NCI-H146 treated with DMSO at 0.1 percent for 48 hours (cell line): ENCODE measurements at regions not wholly inside any gene's neighbourhood (a gene's known extent, or its start where the extent isn't known, plus 50 kb on each side); places are given as distances from the start of the nearest gene placed in this dataset.
"Not testable (repeated sequence)": the region's sequence is repeated elsewhere in the genome, so short reads cannot be mapped to it uniquely, and the experiment has no call there.

Experiments used
- DNase-seq: peaks from one replicate; lab custom pipeline; 2025; ENCODE audit not compliant: unreplicated experiment; lab: John Stamatoyannopoulos, UW

DNA sequence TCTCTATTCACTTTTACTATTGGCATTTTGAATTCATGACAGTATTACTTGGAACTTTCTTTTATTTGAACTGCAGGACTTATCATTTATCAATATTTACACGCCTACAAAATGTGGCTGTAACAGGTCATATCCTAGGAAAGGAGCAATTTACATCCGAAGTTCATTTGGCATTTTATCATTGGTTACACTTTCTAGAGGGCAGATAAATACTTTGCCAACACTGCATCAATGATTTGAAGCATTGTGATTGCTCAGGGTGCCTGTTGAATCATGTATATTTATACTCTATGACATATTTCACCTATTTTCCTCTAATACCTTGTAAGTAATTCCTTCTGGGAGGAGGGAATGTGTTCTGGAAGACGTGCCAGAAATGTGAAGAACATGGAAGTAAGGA, 136.7 kb downstream of the MID1IP1 start:
- no peak for DNase-seq

DNA sequence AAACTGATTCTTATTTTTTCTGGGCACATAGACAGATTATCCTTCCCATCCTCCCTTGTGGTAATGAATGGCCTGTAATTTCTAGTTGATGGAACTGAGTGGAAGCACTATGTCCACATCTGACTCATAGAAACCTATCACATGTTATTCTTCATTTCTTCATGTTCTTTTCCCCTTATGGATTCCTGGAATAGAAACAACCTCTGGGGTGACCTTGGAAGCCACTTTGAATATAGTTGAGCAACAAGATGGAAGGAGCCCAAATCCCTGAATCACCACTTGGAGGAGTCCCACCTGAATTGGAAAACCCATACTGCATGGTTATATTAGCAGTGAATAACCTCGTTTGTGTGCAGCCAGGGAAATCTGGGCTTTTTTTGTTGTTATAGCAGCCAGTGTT, 137.8 kb downstream of the MID1IP1 start:
- DNase-seq = no peak

DNA sequence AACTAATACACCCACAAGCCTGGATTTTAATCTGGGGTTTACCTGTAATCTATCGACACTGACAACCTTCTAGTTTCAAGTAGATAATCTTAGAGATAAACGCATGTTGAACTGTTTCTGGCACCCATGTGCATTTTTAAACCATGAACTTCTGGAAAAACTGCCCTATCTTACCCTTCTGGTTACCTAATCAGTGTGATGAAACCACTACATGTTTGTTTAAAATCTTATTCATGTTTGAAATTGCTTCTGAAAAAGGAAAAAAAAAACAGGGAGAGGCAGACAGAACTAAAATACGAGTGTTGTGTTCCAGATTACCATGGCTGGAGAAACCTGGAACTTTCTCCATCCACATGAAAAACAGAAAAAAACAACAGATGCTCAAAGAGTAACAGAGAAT, 139.3 kb downstream of the MID1IP1 start:
- no peak for DNase-seq

DNA sequence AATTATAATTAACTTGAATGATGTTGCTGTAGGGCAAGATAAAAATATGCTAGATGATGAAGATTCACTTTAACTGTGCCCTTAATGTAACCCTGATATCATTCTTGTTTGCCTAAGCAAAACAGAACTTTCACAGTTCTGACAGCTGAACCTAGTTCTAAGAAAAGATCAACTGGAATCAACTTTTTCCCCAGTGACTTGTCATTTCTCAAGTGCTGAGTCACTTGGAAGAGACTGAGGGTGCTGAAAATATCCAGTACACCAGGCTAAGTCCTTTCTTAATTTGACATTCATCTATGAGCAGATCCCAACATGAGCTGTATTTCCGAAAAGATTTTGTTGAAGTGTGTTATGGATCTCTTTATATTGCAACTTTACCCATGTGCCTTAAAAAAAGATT, 140.4 kb downstream of the MID1IP1 start:
- no peak for DNase-seq

DNA sequence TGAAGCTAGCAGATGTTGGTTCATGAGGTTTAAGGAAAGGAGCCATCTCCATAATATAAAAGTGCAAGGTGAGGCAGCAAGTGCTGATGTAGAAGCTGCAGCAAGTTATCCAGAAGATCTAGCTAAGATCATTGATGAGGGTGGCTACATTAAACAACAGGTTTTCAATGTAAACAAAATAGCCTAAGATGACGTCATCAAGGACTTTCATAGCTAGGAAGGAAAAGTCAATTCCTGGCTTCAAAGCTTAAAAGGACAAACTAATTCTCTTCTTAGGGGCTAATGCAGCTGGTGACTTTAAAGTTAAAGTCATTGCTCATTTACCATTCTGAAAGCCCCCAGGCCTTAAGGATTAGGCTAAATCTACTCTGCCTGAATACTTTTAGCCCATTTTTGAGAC, 141.9 kb downstream of the MID1IP1 start:
- no peak for DNase-seq

DNA sequence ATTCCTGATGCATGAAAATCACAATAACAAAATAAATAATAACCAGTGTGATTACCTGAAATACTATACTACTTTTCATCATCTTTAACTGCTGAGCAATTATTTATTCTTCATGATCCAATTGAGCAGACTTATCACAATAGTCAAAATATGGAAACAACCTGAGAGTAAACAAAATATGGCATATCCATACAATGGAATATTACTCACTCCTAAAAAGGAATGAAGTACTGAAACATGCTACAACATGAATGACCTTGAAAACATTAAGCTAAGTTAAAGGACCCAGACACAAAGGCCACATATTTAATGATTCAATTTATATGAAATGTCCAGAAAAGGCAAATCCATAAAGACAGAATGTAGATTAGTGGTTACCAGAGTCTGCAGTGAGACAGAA, 146.8 kb downstream of the MID1IP1 start:
- no peak for DNase-seq

DNA sequence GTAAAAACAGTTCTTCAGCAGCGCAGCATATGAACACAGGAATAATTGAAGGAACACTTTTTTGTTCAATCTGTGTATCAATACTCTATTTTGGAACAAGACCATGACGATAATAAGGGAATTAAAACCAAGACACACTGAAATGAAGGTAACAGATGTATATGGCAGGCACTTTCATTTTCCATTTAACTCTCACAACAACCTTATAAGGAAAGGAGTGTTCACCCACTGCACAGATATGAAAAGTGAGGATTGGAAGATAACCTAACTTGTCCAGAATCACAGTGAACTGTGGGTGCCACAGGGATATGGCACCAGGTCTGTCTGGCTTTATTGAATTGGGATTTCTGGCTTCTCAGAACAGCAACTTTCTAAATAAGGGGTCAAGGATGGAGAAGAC, 153.3 kb downstream of the MID1IP1 start:
- DNase-seq = no peak

DNA sequence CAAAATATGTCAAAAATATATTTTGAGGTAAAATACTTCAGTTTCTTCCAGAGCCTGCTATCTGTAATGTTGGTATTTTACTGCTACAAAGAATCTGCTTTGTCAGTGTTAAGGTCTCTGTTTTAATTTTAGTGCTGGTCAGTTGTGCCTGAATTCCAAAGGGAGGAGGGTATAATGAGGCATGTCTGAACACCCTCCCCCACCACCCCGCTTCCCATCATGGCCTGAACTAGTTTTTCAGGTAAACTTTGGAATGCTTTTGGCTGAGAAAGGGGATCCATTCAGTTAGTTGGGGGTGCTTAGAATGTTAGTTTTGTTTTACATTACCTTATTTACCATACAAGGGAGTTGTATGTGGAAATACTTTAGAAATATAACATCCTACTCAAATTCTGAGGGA, 158.5 kb downstream of the MID1IP1 start:
- DNase-seq = no peak

DNA sequence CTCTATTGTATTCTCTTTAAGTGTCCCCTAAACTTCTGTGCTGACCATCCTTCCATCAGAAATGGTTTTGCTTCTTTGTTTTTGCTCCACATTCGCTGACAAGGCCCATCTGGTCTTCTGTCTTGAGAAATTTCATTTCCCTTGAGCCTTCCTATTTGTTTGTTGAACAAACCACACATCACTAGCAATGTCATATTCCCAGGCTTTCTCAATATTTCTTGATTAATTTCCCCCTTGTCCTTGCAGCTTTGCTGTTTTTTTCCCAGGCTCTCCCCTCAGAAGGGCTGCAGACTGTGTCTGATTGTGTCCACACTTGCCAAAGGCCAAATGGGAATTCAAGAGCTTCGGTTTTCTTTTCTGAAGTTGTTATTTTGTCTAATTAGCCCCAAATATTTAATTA, 158.9 kb downstream of the MID1IP1 start:
- no peak for DNase-seq

DNA sequence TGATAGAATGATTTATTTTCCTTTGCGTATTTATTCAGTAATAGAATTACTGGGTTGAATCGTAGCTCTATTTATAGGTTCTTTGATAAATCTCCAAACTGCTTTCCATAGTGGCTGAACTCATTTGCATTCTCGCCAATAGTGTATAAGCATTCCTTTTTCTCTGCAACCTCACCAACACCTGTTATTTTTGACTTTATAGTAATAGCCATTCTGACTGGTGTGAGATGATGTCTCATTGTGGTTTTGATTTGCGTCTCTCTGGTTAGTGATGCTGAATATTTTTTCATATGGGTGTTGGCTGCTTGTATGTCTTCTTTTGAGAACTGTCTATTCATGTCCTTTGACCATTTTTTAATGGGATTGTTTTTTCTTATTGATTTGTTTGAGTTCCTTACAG, 160.7 kb downstream of the MID1IP1 start:
- DNase-seq = no peak

DNA sequence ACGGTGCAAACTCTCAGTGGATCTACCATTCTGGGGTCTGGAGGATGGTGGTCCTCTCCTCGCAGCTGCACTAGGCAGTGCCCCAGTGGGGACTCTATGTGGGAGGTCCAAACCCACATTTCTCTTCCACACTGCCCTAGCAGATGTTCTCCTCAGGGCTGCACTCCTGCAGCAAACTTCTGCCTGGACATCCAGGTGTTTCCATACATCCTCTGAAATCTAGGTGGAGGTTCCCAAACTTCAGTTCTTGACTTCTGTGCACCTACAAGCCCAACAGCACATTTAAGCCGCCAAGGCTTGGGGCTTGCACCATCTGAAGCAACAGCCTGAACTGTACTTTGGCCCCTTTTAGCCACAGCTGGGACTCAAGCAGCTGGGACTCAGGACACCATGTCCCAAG, 162.0 kb downstream of the MID1IP1 start:
- DNase-seq = not testable (repeated sequence)

DNA sequence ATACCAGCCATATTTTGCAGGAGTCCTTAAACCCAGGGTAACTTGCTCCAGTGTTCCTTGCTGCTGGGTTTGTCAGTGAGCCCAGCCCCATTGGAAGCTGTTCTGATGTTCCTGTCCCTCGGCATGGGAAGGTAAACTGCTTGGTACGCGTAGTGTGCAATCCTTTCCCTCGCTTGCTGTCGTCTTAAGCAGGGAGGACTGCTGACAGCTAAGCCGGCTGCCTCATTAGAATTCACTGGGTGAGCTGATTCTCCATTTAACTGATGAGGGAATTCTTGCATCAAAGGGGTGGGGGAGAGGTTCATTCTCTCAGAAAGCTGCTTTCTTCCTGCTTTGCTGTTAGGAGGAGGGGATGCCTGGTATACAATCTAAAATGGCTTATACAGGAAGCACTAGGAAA, 164.6 kb downstream of the MID1IP1 start:
- no peak for DNase-seq

DNA sequence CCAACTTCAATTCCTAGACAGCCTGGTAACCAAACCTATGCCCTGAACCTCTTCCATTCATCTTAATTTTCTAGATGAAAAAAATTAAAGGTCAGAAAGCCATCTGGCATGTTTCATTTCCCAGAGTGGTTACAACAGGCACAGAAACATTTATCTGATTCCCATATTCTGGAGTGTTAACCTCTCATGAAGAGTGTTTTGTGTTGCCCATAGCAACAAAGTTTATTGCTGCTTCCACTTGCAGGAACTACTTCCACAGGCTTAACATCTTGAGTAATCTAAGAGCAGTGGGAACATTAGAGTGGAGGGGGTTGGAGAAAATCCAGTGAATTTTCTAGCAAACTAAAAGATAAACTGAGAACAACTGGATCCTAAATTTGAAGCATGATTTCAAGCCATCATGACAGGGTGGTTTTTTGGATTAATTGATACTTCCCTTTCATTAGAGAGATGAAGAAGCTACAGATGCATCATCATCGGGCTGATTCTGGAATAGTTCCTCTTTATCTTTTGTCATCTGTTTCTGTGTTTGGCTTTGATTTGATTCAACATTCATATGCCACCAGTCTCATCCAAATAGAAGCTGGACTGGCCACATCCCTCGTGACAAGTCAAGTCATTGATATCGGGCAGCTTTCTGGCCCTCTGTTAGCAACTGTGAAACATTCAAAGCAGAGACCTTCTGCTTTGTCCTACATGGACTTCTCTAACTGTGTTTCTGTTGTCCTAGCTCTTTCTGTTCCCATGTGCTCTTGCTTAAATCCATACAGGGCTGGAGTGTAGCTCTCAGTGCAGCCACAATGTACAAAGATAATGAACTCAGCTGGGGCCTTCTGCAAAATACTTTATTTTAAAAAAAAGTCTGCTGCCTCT, 167.3 kb downstream of the MID1IP1 start:
- no peak for DNase-seq

DNA sequence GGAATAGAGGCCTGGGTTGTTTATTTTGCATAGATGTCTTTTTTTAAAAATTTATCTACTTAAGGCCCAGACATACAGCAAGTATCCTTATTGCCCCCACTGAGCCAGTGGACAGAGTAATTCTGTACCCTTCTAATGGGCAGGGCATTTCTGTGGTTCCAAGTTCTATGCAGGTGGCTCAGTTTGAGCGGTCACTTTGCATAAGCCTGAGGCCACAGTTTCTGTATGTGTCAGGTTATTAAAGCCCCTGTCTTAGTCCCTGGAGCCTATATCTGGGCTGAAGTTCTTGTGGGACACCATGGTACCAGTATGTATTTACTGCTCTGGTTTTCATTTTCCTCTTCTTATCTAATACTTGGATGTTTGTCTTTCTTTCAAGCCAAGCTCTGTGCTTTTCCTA, 168.8 kb downstream of the MID1IP1 start:
- DNase-seq = no peak

DNA sequence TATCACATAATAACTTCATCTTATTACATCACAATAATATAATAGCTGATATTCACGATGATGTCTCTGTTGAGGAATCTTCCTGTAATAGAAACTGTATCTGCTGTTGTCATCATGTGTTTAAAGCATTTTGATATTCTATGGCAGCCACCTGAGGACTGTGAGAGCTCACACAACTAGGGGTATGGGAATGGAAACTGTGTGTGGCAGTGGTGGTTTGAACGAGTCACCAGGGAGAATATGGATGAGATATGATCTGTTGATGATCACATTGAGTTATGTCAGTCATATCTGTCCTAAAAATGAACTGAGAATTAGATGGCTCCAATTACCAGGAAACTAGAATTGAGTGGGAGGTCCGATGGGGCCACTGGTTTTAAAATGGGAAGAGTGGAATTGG, 169.6 kb downstream of the MID1IP1 start:
- no peak for DNase-seq

DNA sequence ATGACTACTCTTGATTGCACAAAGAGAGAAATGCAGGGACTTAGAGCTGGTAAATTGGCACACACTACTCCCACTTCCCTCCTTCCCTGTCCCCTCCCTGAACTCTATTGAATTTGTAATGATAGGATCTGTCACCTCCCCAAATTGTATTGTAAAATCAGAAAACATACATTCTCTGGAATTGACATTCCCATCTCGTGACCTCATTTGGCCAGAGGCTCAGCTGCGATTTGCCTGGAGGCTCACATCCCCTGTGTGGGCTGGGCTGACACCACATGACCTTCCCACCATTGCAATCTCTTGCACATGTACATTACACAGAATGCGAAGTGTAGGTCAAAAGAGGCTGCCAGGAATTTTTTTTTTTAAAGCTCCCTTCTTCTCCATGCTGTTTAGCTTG, 172.1 kb downstream of the MID1IP1 start:
- no peak for DNase-seq

DNA sequence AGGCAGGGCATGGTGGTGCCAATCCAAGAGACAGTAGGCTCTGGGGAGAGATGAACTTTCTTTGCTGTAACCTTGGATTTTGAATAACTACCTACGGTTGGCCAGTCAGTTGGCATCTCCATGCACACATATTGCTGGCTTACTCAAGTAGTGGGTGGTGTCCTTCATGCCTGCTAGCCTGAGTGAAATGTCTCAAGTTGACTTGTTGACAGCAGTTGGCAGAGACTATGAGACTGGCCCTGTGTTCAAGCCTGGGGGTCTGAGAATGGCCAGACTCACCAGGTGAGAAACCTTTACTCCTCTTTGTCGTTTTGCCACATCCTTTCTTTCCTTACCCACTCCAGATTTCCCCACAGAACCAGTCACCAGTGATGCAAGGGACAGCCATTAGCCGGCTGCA, 173.3 kb downstream of the MID1IP1 start:
- no peak for DNase-seq

DNA sequence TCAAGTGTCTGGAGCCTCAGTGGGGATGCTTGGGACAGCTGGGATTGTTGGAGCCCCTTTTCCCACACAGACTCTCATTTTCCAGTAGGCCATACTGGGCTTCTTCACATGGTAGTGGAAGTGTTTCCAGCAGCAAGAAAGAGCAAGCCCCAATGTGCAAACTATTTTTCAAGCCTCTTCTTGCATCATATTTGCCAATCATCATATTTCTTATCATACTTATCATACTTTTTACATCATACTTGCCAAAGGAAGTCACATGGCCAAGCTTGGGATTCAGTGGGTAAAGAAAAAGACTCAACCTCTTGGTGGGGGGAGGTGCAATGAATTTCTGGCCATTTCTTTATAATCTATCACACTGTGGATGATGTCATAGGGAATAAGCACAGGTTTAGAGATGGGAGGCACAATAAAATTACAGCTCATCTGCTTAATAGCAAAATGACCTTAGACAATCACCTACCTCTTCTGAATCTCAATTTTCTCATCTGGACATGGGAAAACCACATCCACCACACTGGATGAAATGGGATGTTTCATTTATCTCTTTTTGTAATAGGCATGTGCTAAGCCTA, 174.2 kb downstream of the MID1IP1 start:
- DNase-seq = no peak

DNA sequence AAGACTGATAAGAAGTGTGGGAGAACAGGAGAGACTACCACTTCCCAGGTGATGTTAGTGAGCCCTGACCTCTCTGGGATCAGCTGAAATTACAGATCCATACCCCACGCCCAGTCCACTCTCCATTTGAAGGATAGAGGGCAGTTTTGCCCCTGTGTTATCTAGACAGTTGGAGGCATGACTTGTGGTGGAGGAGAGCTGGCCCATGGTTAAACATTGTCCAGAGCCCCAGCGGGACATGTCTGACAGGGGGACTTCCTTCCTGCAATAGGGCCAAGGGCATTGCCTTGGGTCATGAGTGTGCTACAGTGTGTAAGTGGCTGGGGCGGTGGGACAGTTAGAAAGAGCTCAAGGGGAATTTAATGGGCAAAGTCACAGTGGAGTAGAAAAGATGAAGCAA, 181.1 kb downstream of the MID1IP1 start:
- DNase-seq = no peak

DNA sequence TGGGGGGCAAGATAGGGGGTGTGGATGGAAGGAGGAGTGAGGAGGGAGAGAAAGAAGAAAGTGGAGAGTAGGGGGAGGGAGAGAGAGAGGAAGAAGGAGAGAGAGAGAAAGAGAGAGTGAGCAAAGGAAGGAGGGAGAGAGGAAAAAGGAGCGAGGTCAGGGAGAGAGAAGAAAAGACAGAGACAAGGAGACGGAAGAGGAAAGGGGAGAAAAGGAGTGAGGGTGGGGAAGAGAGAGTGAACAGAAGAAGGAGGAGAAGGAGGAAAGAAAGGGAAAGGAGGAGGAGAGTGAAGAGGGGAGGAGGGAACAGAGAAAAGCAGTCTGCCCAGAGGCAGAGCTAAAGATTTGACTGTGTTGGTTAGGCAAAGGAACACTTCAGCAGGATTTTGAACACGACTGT, 181.6 kb downstream of the MID1IP1 start:
- DNase-seq = no peak

DNA sequence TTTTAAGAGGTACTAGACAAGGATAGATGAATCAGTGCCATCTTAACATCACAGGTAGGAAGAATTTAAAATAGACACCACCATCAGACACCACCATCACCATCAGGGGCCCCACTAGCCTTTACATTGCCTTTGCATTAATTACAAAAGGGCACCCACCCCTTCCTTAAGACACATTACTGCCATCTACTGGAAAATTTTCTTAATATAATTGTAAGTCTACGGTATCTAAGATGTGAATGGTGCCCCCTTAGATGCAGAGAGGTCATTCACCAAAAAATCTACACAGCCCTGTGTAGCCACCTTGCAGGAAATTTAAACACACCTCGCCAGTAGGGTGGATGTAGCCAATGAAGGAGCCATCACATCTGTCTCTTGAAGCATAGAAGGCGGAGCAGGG, 184.1 kb downstream of the MID1IP1 start:
- DNase-seq = peak; percentile 36

DNA sequence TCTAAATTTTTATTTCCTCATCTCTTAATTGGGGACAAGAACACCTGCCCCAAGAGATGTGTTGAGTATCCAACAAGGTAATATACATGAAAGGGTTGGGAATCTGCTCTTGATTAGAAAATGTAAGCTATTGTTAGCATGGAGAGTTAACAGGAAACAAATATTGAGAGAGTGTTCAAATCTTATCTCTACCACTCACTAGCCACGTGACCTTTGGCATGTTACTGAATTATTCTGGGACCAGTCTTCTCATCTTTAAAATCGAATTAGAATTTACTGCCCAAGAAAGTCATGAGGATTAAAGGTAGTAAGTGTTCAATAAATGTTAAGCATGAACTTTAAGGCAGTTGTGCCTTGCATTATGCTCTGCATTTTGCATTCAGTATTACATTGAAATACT, 184.7 kb downstream of the MID1IP1 start:
- no peak for DNase-seq

DNA sequence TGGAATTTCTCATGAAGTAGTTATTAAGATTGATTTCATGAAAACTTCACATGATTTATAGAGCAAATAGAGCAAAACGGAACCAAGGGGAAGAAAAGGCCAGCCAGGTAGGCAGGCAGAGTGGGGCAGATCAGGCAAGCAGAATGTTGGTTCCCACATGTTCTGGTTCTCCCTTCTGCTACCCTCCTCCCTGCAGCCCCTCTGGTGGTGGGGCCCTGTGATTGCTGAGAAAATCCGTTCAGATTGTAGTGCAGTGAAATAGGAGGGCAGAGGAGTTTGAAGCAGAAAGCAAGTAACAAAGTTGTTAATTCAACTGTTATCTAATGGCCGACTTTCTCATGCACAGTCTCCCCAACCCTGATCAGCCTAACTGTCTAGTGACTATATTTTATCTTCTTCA, 185.3 kb downstream of the MID1IP1 start:
- DNase-seq = no peak
